ENCODE measurements at regions not wholly inside any gene's neighbourhood (a gene's known extent, or its start where the extent isn't known, plus 50 kb on each side); places are given as distances from the start of the nearest gene placed in this dataset.

DNA sequence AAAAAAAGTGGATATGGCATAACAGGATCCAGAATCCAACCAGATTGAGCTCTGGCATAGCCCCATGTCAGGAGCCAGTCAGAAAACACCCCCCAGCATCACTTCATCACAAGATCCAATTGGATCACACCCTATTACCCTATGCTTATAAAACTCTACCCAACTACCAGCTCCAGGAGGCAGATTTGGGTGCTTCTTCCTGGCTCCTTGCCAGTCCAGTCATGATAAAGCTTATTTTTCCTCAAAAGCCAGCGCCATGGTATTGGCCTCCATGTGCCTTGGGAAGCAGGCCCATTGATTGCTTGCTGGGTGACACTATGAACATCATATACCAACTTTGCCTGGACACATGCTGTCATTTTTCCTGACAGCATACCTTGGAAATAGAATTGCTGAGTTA lies 281.4 kb upstream of the MKLN1 start:
- TF ChIP-seq, protein P1, sequence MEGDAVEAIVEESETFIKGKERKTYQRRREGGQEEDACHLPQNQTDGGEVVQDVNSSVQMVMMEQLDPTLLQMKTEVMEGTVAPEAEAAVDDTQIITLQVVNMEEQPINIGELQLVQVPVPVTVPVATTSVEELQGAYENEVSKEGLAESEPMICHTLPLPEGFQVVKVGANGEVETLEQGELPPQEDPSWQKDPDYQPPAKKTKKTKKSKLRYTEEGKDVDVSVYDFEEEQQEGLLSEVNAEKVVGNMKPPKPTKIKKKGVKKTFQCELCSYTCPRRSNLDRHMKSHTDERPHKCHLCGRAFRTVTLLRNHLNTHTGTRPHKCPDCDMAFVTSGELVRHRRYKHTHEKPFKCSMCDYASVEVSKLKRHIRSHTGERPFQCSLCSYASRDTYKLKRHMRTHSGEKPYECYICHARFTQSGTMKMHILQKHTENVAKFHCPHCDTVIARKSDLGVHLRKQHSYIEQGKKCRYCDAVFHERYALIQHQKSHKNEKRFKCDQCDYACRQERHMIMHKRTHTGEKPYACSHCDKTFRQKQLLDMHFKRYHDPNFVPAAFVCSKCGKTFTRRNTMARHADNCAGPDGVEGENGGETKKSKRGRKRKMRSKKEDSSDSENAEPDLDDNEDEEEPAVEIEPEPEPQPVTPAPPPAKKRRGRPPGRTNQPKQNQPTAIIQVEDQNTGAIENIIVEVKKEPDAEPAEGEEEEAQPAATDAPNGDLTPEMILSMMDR (conservative IDR thresholded peaks at IDR 0.05; ENCODE audit: low read depth, low read length) = no peak
- no peak for TF ChIP-seq EZH2 (IDR thresholded peaks at IDR 0.05; ENCODE audit: borderline replicate concordance, low read depth, low read length, poor library complexity, severe bottlenecking)

Measured in A673 (cell line).